ENCODE measurements at regions not wholly inside any gene's neighbourhood (a gene's known extent, or its start where the extent isn't known, plus 50 kb on each side); places are given as distances from the start of the nearest gene placed in this dataset.

- Histone ChIP-seq H3K4me3 (no peak overlapping the region), H3K4me1 (no peaks in the 10 kb centered on the region), H3K27ac (replicated peaks) (no peak overlapping the region), H3K27me3 (ENCODE audit: low read depth) (peaks cover 77% of the 10 kb centered on the region), H3K9me3 (replicated peaks) (peaks cover 6% of the 10 kb centered on the region), H3K36me3 (no peaks in the 10 kb centered on the region)
- DNase-seq, result no peak
- intact Hi-C loops (cut with micrococcal nuclease), result no loop called here
- TF ChIP-seq CTCF (IDR thresholded peaks at IDR 0.05; ENCODE audit: borderline replicate concordance), result no peak
Observed at GRCh38 chr6:40247516-40248115, 313.4 kb upstream of the MOCS1 start.

GRCh38 chr6:40244699-40245098 is 310.4 kb upstream of the MOCS1 start:
- Histone ChIP-seq H3K36me3 (no peaks in the 10 kb centered on the region), H3K27me3 (ENCODE audit: low read depth) (peaks cover 48% of the 10 kb centered on the region), H3K27ac (replicated peaks) (no peak overlapping the region), H3K4me1 (no peaks in the 10 kb centered on the region), H3K4me3 (no peak overlapping the region), H3K9me3 (replicated peaks) (peaks cover 13% of the 10 kb centered on the region)
- no peak for TF ChIP-seq CTCF (IDR thresholded peaks at IDR 0.05; ENCODE audit: borderline replicate concordance)
- DNase-seq, result no peak
- intact Hi-C loops (cut with micrococcal nuclease), result no loop called here

GRCh38 chr6:40232698-40233097 is 298.4 kb upstream of the MOCS1 start:
- no peak overlapping the region for H3K27ac ChIP-seq (replicated peaks)
- no peak for TF ChIP-seq CTCF (IDR thresholded peaks at IDR 0.05; ENCODE audit: borderline replicate concordance)
- H3K4me1 ChIP-seq, result no peaks in the 10 kb centered on the region
- no peak for DNase-seq
- H3K36me3 ChIP-seq, result no peaks in the 10 kb centered on the region
- peaks cover 58% of the 10 kb centered on the region for H3K27me3 ChIP-seq (ENCODE audit: low read depth)
- intact Hi-C loops (cut with micrococcal nuclease), result no loop called here
- no peak overlapping the region for H3K4me3 ChIP-seq
- H3K9me3 ChIP-seq (replicated peaks), result peaks cover 10% of the 10 kb centered on the region

- H3K27me3 ChIP-seq (ENCODE audit: low read depth), result peaks cover 63% of the 10 kb centered on the region
- H3K36me3 ChIP-seq, result no peaks in the 10 kb centered on the region
- intact Hi-C loops (cut with micrococcal nuclease), result no loop called here
- no peaks in the 10 kb centered on the region for H3K9me3 ChIP-seq (replicated peaks)
- H3K4me1 ChIP-seq, result no peaks in the 10 kb centered on the region
- no peak for DNase-seq
- no peak overlapping the region for H3K27ac ChIP-seq (replicated peaks)
- no peak overlapping the region for H3K4me3 ChIP-seq
- TF ChIP-seq CTCF (IDR thresholded peaks at IDR 0.05; ENCODE audit: borderline replicate concordance), result no peak
Observed at GRCh38 chr6:40227735-40228134, 293.5 kb upstream of the MOCS1 start.

- no peak for DNase-seq
- no peak for TF ChIP-seq CTCF (IDR thresholded peaks at IDR 0.05; ENCODE audit: borderline replicate concordance)
- Histone ChIP-seq H3K36me3 (no peaks in the 10 kb centered on the region), H3K27ac (replicated peaks) (no peak overlapping the region), H3K4me1 (no peaks in the 10 kb centered on the region), H3K4me3 (no peak overlapping the region), H3K27me3 (ENCODE audit: low read depth) (peaks cover 32% of the 10 kb centered on the region), H3K9me3 (replicated peaks) (no peaks in the 10 kb centered on the region)
- intact Hi-C loops (cut with micrococcal nuclease), result no loop called here
Observed at GRCh38 chr6:40222354-40222753, 288.1 kb upstream of the MOCS1 start.

All from left ventricle myocardium inferior (tissue), 1 donor.